ENCODE measurements at regions not wholly inside any gene's neighbourhood (a gene's known extent, or its start where the extent isn't known, plus 50 kb on each side); places are given as distances from the start of the nearest gene placed in this dataset.
"Not testable (repeated sequence)": the region's sequence is repeated elsewhere in the genome, so short reads cannot be mapped to it uniquely, and the experiment has no call there.

DNA sequence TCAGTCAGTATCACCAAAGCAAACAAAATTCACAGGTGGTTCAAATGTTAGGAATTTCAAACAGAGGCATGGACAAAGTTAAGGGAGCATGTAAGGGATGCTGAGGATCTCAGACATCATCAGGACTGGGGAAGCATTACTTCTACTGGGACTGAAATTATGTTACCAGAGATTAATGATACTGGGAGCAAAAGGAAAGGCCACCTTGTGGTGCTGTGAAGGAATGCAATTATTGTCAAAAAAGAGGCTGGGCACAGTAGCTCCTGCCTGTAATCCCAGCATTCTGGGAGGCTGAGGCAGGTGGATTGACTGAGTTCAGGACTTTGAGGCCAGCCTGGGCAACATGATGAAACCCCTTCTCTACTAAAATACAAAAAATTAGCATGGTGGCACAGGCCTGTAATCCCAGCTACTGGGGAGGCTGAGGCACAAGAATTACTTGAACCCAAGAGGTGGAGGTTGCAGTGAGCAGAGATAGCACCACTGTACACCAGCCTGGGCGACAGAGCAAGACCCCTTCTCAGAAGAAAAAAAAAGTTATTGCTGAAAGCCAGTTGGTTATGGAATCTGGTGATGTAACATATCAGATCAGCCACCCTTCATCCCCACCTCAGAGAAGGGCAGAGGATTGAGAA, 954.3 kb downstream of the PCDH7 start:
- DNase-seq: no peak

DNA sequence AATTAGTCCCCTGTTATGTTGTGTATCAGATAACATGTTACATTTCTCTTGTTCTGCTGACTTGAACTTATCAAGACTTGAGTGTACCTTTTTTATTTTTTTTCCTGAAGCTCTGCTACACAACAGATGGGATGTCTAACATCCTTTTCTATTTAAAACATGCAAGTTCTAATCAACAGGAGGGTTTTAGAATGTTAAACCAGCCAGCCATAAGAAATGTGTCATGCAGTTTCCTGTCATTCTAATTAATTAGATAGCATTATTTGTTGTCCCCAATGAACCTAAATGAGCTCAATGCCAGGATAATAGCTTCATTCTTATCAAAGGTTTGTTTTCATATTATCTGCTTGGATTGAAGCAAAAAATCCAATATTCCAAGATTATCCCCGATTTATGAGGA, 958.2 kb downstream of the PCDH7 start:
- DNase-seq: no peak

DNA sequence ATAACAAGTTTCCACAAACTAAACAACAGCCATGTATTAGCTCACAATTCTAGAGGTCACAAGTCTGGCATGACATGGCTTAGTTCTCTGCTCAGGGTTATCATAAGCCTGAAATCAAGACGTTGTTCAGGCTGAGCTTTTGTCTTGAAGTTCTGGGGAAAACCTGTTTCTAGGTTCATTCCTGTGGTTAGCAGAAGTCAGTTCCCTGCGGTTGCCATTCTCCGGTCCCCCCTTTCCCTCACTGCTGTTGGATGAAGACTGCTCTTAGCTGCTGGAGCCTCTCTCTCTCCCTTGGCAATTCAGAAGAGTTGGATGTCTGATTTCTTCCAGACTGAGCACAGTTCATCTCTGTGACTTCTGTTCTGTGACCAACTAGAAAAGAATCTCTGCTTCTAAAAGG, 962.6 kb downstream of the PCDH7 start:
- DNase-seq: no peak

DNA sequence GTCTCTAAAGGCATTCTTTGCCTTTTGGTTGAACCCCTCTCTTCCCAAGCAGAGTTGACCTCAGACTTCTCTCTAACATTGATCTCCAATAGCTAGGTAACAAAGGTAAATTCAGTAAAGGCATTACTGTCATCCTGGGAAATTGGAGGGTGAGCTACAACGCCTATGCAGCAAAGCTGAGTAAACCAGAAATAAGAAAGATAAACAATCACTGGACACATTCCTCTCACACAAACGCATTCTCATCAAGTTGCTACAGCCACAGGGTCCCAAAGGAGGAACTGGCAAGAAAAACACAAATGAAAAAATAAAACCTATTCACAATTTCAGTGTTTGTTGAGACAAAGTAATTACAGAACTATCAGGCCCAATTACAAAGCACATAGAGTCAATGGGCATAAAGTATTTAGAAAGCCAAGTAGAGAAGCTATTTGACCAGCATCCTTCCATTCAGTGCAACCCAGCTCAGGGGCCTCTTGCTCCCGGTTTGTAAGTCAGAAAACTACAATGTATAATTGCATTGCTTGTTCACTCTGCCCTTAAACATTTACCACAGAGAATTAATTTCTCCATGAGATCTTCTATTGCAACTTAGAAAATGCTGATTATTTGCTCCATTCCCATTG, 967.7 kb downstream of the PCDH7 start:
- DNase-seq: no peak

DNA sequence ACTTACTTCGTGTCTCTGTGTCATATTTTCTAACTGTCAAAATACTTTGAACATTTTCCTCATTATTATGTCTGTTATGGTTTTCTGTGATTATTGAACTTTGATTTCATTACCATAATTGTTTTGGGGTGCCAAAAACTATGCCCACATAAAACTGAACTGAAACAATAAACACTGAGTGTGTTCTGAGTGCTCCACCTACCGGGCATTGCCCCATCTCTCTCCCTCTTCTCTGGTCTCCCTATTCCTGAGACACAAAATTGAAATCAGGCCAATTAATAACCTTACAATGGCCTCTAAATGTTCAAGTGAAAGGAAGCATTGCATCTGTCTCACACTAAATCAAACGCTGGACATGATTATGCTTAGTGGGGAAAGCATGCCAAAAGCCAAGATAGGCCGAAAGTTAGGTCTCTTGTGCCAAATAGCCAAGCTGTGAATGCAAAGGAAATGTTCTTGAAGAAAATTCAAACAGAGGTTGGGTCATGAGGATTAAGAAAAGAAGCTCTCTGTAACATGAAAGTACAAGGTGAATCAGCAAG, 972.3 kb downstream of the PCDH7 start:
- no peak for DNase-seq

DNA sequence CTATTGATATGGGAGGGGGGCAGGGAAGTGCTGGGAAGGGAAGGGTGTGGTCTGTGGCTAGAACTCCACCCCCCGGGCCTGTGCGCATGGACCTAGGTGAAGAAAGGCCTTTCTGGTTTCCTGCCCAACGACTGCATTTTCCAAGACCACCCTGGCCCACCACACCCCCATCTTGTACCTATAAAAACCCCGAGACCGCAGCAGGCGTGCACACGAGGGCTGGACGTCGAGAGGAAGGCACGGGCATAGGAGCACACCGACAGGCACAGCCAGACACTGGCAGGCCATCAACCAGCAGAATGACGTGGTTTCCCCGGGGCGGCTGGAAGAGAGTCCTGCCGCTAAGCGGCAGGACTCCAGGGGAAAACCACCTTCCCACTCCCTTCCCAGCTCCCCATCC, 981.1 kb downstream of the PCDH7 start:
- DNase-seq: no peak

DNA sequence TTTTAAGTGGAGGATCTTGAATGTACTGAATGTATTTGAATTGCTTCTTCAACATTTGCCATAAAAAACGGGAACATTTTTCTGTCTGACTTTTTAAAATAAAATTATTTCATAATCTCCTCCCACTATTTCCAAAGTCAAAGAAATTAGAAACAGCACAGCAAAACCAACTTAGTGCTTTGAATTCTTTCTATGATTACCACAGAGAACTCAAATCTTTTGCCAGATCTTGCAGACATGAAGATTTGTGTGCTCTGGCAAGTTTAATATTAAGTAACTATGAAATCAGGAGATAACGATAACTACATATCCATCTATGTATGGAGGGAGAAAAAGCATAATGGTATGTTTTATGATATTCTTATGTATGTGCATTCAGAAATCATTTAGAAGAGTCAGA, 982.2 kb downstream of the PCDH7 start:
- DNase-seq: no peak

DNA sequence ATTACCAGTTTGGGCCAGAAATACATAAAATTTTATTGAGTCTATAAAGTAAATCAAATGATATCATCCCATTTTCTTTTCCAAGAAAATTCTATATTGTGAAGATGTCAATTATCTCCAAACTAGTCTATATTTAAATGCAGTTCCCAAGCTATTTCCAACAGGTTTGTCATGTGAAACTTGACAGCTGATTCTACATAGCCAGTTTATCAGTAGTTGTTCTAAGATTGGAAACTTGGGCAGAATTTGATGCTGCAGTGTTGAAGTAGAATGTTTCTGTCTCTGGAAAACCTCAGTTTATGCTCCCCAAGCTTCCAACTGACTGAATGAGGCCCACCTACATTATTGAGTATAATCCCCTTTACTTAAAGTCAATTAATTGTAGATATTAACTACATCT, 994.1 kb downstream of the PCDH7 start:
- no peak for DNase-seq

DNA sequence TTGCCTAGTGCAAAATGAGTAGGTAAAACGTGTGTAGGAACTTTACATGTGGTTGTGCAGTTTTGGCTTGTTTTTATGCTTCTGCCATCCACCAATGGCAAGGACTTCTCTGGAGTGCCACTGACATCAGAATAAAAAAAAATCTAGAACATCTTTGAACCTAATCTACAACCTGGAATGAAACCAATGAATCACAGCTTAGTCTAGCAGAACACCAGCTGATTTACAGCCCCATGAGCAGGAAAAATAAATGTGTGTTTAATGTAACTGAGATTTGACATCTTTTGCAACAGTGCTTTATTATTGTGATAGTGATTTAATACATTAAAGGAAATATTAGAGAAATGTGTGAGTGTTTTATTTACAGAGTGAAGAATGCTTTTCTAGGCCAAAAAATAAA, 995.1 kb downstream of the PCDH7 start:
- DNase-seq: no peak

DNA sequence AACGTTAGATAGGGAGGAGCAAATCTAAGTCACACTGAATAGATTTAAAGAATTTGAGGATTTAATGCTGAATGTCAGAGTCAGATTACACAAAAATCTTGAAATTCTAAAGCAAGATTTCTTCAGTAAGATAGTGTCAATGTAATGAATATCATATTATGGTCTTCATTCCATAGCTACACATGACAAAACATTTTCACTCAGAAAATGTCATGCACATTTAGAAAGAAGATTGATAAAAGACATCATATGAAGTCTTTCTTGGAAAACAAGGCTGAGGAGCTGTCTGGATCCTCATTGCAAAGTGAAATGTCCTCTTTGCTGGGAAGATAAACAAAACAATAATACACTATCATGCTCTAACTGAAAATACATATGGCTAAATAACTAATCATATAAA, 1006.9 kb downstream of the PCDH7 start:
- no peak for DNase-seq

DNA sequence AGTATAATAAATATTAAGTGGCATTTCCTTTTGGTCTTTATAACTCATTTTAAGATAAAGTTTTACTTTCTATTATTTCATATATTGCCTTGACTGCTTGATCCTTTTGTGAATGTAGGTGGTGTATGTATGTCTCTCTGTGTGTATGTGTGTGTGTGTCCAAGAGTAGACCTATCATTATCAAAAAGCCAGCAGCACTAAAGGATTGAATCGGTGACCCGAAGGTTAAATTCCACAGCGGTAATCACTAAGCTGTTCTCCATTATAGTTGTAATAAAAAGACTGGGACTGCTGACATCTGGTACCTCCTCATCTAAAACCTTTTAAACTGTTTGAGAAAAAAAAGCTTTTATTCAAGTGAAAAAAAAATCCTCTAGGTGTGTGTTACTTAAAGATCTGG, 1014.8 kb downstream of the PCDH7 start:
- DNase-seq: no peak

DNA sequence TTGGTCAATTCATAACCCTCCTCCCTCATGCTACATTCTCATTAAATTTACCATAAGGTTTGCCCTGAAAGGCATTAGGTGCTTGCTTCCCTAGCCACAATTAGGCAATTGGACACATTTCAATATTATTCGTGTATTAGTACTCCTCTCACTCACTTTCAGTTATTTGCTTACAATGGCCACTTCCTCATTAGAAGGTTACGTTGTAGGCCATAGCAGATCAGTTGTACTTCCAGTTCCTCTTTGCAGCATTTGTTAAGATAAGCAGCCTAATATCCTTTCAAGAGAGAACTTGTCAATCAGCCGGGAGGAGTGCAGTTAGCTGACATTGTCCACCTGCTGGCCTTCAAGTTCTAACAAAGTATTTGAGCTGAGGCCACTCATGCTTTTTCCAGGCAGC, 1017.2 kb downstream of the PCDH7 start:
- no peak for DNase-seq

DNA sequence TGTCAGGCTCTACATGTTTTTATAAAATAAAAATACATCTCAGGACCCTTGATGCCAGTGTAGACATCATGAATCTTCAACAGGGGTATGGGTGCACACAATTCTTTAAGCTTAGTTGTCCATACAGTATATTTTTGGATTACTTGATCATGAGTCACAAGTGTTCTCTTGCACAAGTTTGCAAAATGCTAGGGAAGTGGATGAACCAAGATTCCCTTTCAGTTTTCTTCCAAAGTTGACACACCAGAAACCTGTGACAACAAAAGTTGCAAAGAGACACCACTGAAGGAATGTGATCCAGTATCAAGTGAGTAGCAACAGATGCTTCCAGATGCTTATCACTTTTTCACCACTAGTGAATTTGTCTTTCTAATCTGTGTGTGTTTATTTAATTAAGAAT, 1021.2 kb downstream of the PCDH7 start:
- no peak for DNase-seq

DNA sequence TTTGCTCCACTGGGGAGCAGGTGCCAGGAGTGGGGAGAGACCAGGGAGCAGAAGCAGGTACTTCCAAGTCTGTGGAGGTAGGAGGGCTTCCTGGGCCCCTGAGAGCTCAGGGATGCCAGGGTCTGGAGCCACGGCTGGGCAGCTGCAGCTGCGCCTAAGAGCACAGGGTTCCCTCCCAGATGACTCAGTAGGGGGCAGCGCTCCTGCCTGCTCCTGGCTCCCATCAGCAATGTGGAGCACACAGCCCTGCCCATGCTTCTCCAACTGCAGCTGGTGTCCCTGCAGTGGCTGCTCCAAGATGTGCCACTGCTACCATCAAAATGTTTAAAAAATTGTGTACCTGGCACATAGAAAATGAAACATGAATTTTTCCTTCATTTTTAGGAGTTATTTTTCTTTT, 1028.2 kb downstream of the PCDH7 start:
- DNase-seq: no peak

DNA sequence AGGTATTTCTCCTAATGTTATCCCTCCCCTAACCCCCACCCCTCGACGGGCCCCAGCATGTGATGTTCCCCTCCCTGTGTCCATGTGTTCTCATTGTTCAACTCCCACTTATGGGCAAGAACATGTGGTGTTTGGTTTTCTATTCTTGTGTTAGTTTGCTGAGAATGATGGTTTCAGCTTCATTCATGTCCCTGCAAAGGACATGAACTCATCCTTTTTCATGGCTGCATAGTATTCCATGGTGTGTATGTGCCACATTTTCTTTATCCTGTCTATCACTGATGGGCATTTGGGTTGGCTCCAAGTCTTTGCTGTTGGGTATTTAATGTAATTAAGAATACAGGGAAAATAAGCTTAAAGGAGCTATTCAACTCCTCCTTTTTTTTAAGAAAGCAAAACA, 1030.4 kb downstream of the PCDH7 start:
- DNase-seq: not testable (repeated sequence)

DNA sequence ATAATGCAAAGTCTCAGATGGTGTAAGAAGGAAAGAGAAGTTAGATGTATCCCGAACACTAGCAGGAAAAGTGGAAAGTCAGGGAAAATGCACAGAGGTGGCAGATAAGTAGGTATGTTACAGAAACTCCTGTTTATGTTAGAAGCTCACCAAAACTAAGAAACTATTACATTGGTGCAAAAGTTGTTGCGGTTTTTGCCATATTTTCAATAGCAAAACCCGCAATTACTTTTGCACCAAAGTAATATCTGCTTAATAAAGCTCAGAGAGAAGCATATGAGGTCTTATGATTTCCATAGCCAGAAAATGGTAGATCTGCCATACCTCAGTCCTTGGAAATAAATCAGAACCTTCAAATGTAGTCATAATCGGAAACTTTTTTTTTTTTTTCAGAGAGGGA, 1035.6 kb downstream of the PCDH7 start:
- no peak for DNase-seq

DNA sequence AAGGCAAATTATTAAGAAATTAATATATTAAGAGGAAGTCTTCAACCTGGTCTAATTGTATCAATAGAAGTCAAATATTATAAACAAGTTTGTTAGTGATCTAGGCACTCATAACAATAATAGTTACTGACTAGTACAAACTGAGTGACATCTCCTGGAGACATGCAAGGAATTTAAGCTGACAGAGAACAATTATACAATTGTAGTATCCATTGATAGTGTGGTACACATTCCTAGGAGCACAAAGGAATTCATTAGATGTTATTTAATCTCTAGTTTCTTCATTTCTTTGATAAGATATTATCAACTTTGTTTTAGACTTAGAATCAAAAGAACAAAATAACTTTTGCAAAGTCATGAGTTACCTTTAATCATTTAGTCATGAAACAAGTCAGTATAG, 1048.6 kb downstream of the PCDH7 start:
- no peak for DNase-seq

DNA sequence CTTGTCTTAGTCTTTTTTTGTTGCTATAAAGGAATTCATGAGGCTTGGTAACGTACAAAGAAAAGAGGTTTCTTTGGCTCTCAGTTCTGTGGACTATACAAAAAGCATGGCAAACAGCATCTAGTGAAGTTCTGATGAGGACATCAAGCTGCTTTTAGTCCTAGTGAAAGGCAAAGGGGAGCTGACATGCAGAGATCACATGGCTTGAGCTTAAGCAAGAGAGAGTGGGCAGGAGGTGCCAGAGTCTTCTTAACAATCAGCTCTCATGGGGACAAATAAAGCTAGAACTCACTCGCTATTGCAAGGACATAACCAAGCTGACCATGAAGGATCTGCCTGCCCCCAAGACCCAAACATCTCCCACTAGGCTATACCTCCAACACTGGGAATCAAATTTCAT, 1063.1 kb downstream of the PCDH7 start:
- no peak for DNase-seq

DNA sequence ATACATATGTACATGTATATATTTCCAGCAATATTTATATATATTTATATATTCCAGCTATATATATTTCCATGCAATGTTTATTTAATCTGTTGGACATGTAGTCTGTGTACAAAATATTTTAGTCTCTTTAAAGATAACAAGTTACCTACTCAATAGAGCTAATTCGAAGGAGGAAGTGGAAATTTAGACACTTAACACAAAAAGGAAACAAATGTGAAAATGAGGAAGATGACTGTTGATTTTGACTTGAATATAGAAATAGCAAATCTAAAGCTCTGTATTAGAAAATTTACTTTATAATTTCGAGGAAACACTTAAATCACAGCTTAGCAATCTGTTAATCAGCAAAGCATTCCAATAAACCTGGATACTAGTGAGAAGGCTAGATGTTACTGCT, 1064.4 kb downstream of the PCDH7 start:
- DNase-seq: no peak

DNA sequence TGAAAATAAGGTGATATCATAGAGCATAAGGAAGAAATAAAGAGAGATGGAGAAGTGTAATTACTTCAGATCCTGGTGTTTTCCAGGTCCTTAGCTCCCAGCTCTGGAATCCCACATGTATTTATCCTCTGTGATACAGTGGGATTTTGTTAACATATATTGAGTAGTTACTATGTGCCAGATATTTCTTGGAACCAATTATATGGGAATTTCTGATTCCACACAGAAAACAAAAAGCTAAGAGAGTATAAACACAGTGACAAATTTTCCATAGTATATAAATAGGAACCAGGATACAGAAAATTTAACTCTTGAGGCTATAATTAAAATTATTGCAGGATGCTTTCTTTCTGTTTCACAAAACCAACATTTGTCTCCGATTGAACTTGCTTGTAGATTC, 1067.5 kb downstream of the PCDH7 start:
- DNase-seq: no peak

DNA sequence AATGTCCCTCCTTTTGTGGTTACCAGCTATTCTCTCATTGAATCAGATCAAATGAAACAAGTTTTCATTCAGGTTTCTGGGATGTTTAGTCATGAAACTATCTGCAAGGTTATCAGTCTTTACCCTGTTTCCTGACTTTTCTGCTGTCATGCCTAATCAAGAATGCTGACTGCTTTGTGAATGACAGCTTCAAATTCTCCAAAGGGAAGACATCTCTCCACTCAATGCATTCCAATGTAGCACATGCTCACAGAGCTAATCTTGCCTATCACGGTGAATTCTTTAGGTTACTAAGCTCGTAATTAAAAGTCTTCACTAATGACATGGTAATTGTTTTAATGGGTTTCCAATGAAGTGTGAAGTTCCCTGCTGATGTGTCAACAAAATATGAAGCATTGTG, 1068.5 kb downstream of the PCDH7 start:
- no peak for DNase-seq

DNA sequence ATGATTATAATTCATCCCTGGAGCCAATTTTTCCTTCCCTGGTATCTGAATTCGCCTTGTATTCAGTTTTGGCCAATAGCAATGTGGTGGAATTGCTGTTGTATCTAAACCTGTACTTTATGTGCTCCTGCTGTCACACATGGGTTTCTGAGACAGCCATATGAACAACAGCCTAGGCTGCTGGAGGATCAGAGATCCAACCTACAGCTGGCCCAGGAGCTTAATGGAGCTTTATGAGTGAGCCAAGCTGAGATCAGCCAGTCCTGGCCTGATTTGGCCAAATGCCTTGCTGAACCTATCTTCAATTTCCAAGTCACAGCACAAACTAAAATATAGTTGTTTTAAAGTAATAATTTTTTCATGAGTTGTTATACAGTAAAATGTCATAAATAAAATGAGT, 1071.5 kb downstream of the PCDH7 start:
- no peak for DNase-seq

DNA sequence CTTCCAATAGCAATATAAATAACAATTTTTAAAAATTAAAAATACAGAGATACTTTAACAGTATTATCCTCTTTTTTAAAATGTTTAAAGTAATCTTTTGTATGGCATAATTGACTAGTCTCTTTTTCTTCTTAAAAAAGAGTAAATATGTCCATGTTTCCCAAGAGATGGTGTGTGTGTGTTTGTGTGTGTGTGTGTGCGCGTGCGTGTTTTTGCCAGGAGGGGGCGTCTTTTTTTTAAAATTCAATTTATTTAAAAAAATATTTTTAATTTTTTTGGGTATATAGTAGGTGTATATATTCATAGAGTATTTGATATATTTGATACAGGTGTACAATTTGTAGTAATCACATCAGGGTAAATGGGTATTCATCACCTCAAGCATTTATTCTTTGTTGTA, 1073.7 kb downstream of the PCDH7 start:
- DNase-seq: no peak

DNA sequence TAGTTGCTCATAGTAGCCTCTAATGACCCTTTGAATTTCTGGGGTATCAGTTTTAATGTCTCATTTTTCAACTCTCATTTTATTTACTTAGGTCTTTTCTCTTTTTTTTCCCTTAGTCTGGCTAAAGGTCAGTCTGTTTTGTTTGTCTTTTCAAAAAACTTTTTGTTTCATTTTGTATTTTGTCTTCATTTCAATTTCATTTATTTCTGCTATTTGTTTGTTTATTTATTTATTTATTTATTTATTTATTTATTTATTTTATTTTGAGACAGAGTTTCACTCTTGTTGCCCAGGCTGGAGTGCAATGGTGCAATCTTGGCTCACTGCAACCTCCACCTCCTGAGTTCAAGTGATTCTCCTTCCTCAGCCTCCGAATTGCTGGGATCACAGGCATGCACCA, 1076.9 kb downstream of the PCDH7 start:
- DNase-seq: not testable (repeated sequence)

All from right forelimb (tissue), 1 donor.